HG02884 (cell line): ENCODE measurements at regions not wholly inside any gene's neighbourhood (a gene's known extent, or its start where the extent isn't known, plus 50 kb on each side); places are given as distances from the start of the nearest gene placed in this dataset.

Experiments used
- ATAC-seq: cut with Tn5 transposase; IDR thresholded peaks from one replicate; pipeline ENCODE4 v1.9.1; 2021; ENCODE audit warnings: mild to moderate bottlenecking, moderate library complexity; ENCODE audit not compliant: unreplicated experiment

GRCh38 chr12:92003701-92004100, 141.9 kb downstream of the BTG1 start:
- ATAC-seq, result no peak

- no peak for ATAC-seq
These were observed 142.8 kb downstream of the BTG1 start for GRCh38 chr12:92002673-92003382.

- ATAC-seq, result no peak
These were observed 143.4 kb downstream of the BTG1 start for GRCh38 chr12:92002195-92002649.

GRCh38 chr12:92000597-92000996, 145.0 kb downstream of the BTG1 start:
- ATAC-seq, result no peak

GRCh38 chr12:91999823-92000222, 145.8 kb downstream of the BTG1 start:
- ATAC-seq, result no peak

- ATAC-seq, result no peak
These were observed 147.3 kb downstream of the BTG1 start for GRCh38 chr12:91998316-91998715.

- ATAC-seq, result no peak
These were observed 151.3 kb downstream of the BTG1 start for GRCh38 chr12:91994208-91994797.

- ATAC-seq, result no peak
These were observed 152.2 kb downstream of the BTG1 start for GRCh38 chr12:91993287-91994017.

GRCh38 chr12:91991399-91992187, 154.1 kb downstream of the BTG1 start:
- no peak for ATAC-seq

- ATAC-seq, result no peak
These were observed 155.1 kb downstream of the BTG1 start for GRCh38 chr12:91990525-91990924.

- no peak for ATAC-seq
These were observed 156.5 kb downstream of the BTG1 start for GRCh38 chr12:91989143-91989542.

- ATAC-seq, result no peak
These were observed 157.3 kb downstream of the BTG1 start for GRCh38 chr12:91988086-91988923.

- ATAC-seq, result no peak
These were observed 159.6 kb downstream of the BTG1 start for GRCh38 chr12:91986084-91986483.

- no peak for ATAC-seq
These were observed 160.5 kb downstream of the BTG1 start for GRCh38 chr12:91985002-91985787.

GRCh38 chr12:91984556-91984955, 161.1 kb downstream of the BTG1 start:
- no peak for ATAC-seq

GRCh38 chr12:91983935-91984334, 161.7 kb downstream of the BTG1 start:
- no peak for ATAC-seq

- no peak for ATAC-seq
These were observed 162.7 kb downstream of the BTG1 start for GRCh38 chr12:91982946-91983345.

GRCh38 chr12:91980389-91980821, 165.2 kb downstream of the BTG1 start:
- no peak for ATAC-seq

- ATAC-seq, result no peak
These were observed 167.5 kb downstream of the BTG1 start for GRCh38 chr12:91978143-91978542.
